ENCODE measurements at regions not wholly inside any gene's neighbourhood (a gene's known extent, or its start where the extent isn't known, plus 50 kb on each side); places are given as distances from the start of the nearest gene placed in this dataset.
"Not testable (repeated sequence)": the region's sequence is repeated elsewhere in the genome, so short reads cannot be mapped to it uniquely, and the experiment has no call there.

DNA sequence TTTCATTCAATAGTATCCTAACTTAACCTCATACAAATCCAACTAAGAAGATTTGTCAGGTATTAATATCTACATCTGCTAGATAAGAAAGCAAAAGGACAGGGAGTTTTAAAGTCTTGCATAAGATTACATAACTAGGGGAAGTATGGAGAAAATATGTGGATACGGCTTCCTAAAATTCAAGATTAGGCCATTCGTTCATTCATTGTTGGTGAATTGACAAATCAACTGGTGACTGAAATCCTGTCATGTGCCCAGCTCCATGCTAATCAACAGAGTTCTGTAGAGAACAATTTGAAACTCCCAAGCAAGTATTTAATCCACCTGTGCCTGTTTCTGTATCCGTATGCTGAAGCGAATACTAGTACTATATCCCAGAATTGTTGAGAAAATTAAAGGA, 260.9 kb upstream of the USP15 start:
- Mint-ChIP-seq H3K4me1 (ENCODE audit: low read depth) (peaks cover 18% of the 10 kb centered on the region), H3K9me3 (no peaks in the 10 kb centered on the region), H3K27me3 (no peaks in the 10 kb centered on the region), H3K4me3 (no peak overlapping the region), H3K27ac (no peak overlapping the region), H3K36me3 (ENCODE audit: low read depth) (no peaks in the 10 kb centered on the region)
- intact Hi-C loops (cut with micrococcal nuclease) = loop anchor here (10.0 kb wide), 1 partner anchor 125 kb away; no protein-coding TSS in a partner anchor

DNA sequence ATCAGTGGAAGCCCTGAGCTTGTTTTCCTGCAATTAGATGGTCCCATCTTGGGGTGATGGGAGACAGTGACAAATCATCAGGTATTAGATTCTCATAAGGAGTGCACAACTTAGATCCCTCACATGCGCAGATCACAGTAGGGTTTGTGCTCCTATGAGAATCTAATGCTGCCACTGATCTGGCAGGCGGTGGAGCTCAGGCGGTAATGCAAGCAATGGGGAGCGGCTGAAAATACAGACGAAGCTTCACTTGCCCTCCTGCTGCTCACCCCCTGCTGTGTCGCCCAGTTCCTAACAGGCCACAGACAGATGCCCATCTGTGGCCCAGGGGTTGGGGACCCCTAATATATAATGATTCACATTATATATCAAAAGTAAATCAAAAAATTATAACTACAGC, 258.8 kb upstream of the USP15 start:
- H3K9me3 Mint-ChIP-seq = no peaks in the 10 kb centered on the region

DNA sequence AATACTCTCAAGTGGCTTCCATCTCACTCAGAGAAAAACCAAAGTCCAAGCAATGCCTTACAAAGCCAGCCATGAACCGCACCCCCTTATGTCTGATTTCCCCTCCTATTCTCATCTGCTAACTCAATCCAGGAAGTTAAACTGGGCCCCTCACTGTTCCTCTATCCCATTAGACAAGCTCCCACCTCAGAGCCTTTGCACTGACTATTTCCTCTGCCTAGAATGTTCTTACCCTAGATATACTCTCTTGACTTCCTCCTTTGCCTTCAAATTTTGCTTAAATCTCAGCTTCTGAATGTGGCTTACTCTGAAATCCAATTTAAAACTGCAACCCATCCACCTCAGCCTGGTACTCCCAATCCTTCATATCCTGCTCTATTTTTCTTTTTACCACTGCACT, 257.0 kb upstream of the USP15 start:
- Mint-ChIP-seq H3K4me1 (ENCODE audit: low read depth) (peaks cover 15% of the 10 kb centered on the region), H3K27me3 (no peaks in the 10 kb centered on the region), H3K9me3 (no peaks in the 10 kb centered on the region), H3K27ac (no peak overlapping the region), H3K36me3 (ENCODE audit: low read depth) (no peaks in the 10 kb centered on the region), H3K4me3 (no peak overlapping the region)
- intact Hi-C loops (cut with micrococcal nuclease) = loop anchor here (5.0 to 10.0 kb wide), 2 partner anchors 122 to 189 kb away; a partner anchor contains a TSS

More for the DNA sequence above, 258.8 kb upstream of the USP15 start:
- H3K27ac Mint-ChIP-seq = no peak overlapping the region
- H3K4me3 Mint-ChIP-seq = no peak overlapping the region
- no peaks in the 10 kb centered on the region for H3K27me3 Mint-ChIP-seq
- intact Hi-C loops (cut with micrococcal nuclease) = loop anchor here (5.0 to 10.0 kb wide), 2 partner anchors 123 to 191 kb away; a partner anchor contains a TSS
- peaks cover 24% of the 10 kb centered on the region for H3K4me1 Mint-ChIP-seq (ENCODE audit: low read depth)
- no peaks in the 10 kb centered on the region for H3K36me3 Mint-ChIP-seq (ENCODE audit: low read depth)

DNA sequence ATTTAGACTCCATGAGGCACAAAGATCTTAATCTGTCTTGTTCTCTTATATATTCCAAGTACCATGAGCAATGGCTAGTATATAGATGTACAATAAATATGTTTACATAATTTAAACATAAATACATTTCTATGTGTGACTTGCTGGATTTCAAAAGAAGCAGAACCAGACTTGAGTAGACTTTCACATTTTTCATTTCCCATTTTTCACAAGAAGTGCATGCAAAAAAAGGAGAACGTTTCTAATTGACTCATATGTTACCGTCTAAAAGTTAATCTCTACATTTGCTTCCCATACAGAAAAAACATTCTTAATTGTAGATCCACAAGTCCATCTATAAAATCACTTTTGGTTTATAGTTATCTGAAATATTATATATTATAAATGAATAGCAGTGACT, 256.5 kb upstream of the USP15 start:
- H3K4me1 Mint-ChIP-seq (ENCODE audit: low read depth) = peaks cover 13% of the 10 kb centered on the region
- no peaks in the 10 kb centered on the region for H3K27me3 Mint-ChIP-seq
- H3K4me3 Mint-ChIP-seq = no peak overlapping the region
- intact Hi-C loops (cut with micrococcal nuclease) = loop anchor here (5.0 to 10.0 kb wide), 2 partner anchors 121 to 189 kb away; a partner anchor contains a TSS
- no peaks in the 10 kb centered on the region for H3K36me3 Mint-ChIP-seq (ENCODE audit: low read depth)
- H3K27ac Mint-ChIP-seq = no peak overlapping the region
- no peaks in the 10 kb centered on the region for H3K9me3 Mint-ChIP-seq

DNA sequence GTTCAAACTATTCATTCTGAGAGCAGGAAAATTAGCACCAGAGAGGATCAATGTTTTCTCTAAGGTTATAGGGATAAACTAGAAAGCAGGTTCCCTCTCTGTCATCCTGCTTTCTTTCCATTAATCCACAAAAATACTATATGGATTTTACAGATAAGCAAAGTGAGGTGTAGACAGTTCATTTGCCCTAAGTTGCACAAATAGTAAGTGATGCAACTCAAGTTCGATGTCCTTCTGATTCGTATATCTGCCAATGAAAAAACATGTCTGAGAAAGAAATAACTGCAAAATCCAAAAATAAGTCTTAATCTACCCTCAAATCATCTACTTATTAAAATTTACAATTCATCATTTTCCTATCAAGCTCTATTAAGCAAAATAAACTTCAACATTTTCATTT, 254.6 kb upstream of the USP15 start:
- peak overlapping the region; percentile 62 for H3K27ac Mint-ChIP-seq
- H3K4me1 Mint-ChIP-seq (ENCODE audit: low read depth) = peaks cover 5% of the 10 kb centered on the region
- no peak overlapping the region for H3K4me3 Mint-ChIP-seq
- H3K9me3 Mint-ChIP-seq = no peaks in the 10 kb centered on the region
- no peaks in the 10 kb centered on the region for H3K36me3 Mint-ChIP-seq (ENCODE audit: low read depth)
- no peaks in the 10 kb centered on the region for H3K27me3 Mint-ChIP-seq
- intact Hi-C loops (cut with micrococcal nuclease) = loop anchor here (10.0 kb wide), 1 partner anchor 119 kb away; no protein-coding TSS in a partner anchor

DNA sequence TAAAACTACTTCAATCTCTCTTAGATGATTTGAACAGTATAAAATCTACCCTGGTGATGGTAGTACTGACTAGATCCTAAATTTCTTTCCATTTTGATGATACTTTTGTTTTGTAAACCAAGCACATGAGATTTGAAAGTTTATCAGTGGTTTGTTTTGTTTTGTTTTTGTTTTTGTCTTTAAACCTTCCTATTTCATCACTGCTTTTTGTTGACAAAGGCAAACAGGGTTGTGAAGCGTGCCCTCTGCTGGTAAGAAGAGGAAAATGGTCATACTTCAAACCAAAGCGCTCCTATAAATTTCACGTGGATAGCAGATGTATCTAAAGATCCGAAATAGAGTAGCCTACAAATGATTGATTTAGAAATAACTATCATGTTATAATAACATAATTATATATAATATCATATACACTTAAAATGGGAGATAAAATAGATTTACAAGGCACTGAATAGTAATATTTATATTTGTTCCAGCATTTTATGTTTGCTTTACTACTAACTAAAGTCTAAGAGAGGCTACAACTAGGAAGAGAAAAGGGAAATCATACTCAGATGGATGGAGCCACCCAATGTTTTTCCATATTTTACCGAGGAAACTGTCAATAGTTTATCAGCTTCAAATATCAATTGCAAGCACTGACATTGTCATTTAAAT, 254.0 kb upstream of the USP15 start:
- peaks cover 5% of the 10 kb centered on the region for H3K4me1 Mint-ChIP-seq (ENCODE audit: low read depth)
- peak overlapping the region; percentile 62 for H3K27ac Mint-ChIP-seq
- H3K36me3 Mint-ChIP-seq (ENCODE audit: low read depth) = no peaks in the 10 kb centered on the region
- H3K4me3 Mint-ChIP-seq = no peak overlapping the region
- no peaks in the 10 kb centered on the region for H3K27me3 Mint-ChIP-seq
- H3K9me3 Mint-ChIP-seq = no peaks in the 10 kb centered on the region
- intact Hi-C loops (cut with micrococcal nuclease) = loop anchor here (10.0 kb wide), 1 partner anchor 119 kb away; no protein-coding TSS in a partner anchor

DNA sequence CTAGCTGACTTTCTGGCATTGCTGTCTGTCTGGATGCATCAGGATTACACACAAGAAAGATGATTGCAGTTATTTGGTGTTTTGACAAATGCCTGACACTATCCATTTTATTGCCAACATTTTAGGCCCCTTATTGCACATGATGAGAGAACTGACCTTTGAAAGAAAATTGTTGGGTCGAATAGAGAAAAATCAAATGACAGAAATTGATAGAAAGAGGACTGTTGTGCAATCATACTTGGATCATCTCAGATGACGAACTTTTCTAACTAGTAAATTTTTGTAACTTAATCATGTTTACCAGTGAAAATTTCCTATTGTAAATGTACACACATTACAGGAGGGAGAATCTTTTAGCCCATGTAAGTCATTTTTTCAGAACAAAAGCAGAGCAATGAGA, 251.5 kb upstream of the USP15 start:
- no peaks in the 10 kb centered on the region for H3K9me3 Mint-ChIP-seq
- peaks cover 5% of the 10 kb centered on the region for H3K4me1 Mint-ChIP-seq (ENCODE audit: low read depth)
- H3K27ac Mint-ChIP-seq = no peak overlapping the region
- no peaks in the 10 kb centered on the region for H3K36me3 Mint-ChIP-seq (ENCODE audit: low read depth)
- H3K4me3 Mint-ChIP-seq = no peak overlapping the region
- intact Hi-C loops (cut with micrococcal nuclease) = loop anchor here (10.0 kb wide), 1 partner anchor 116 kb away; no protein-coding TSS in a partner anchor
- H3K27me3 Mint-ChIP-seq = no peaks in the 10 kb centered on the region

DNA sequence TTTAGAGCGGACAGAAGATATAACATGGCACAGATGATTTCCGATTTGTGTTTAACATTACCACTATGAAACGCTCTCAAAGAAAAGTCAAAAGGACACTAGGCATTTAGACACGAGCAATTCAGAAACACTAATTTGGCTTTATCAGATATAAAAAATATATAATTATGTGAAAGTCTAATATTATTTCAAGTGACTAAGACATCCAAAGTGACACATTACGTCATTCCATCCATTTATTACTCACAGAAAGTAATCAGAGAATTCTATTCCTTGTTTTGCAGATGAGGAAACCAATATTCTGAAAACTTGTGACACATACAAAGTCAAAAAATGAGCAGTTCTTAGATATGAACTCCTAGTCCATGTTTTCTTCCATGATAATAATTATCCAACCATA, 250.8 kb upstream of the USP15 start:
- Mint-ChIP-seq H3K4me1 (ENCODE audit: low read depth) (peaks cover 5% of the 10 kb centered on the region), H3K9me3 (no peaks in the 10 kb centered on the region), H3K4me3 (no peak overlapping the region), H3K27me3 (no peaks in the 10 kb centered on the region), H3K36me3 (ENCODE audit: low read depth) (no peaks in the 10 kb centered on the region), H3K27ac (no peak overlapping the region)
- intact Hi-C loops (cut with micrococcal nuclease) = loop anchor here (10.0 kb wide), 1 partner anchor 115 kb away; no protein-coding TSS in a partner anchor

DNA sequence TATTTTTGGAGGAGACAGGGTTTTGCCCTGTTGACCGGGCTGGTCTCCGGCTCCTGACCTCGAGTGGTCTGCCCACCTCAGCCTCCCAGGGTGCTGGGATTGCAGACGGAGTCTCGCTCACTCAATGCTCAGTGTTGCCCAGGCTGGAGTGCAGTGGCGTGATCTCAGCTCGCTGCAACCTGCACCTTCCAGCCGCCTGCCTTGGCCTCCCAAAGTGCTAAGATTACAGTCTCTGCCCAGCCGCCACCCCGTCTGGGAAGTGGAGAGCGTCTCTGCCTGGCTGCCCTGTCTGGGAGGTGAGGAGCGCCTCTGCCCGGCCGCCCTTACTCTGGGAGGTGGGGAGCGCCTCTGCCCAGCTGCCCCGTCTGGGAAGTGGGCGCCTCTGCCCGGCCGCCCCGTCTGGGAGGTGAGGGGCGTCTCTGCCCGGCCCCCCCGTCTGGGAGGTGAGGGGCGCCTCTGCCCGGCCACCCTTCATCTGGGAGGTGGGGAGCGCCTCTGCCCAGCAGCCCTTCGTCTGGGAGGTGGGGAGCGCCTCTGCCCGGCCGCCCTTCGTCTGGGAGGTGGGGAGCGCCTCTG, 249.8 kb upstream of the USP15 start:
- H3K4me1 Mint-ChIP-seq (ENCODE audit: low read depth); H3K9me3 Mint-ChIP-seq; H3K4me3 Mint-ChIP-seq; intact Hi-C loops (cut with micrococcal nuclease); H3K36me3 Mint-ChIP-seq (ENCODE audit: low read depth); H3K27ac Mint-ChIP-seq; H3K27me3 Mint-ChIP-seq: not testable (repeated sequence)

DNA sequence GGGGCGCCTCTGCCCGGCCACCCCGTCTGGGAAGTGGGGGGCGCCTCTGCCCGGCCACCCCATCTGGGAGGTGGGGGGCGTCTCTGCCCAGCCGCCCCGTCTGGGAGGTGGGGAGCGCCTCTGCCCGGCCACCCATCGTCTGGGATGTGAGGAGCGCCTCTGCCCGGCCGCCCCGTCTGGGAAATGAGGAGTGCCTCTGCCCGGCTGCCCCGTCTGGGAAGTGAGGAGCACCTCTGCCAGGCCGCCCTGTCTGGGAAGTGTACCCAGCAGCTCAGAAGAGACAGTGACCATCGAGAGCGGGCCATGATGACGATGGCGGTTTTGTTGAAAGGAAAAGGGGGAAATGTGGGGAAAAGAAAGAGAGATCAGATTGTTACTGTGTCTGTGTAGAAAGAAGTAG, 249.2 kb upstream of the USP15 start:
- H3K27ac Mint-ChIP-seq; H3K4me1 Mint-ChIP-seq (ENCODE audit: low read depth); H3K36me3 Mint-ChIP-seq (ENCODE audit: low read depth); H3K27me3 Mint-ChIP-seq; H3K9me3 Mint-ChIP-seq; H3K4me3 Mint-ChIP-seq; intact Hi-C loops (cut with micrococcal nuclease): not testable (repeated sequence)

DNA sequence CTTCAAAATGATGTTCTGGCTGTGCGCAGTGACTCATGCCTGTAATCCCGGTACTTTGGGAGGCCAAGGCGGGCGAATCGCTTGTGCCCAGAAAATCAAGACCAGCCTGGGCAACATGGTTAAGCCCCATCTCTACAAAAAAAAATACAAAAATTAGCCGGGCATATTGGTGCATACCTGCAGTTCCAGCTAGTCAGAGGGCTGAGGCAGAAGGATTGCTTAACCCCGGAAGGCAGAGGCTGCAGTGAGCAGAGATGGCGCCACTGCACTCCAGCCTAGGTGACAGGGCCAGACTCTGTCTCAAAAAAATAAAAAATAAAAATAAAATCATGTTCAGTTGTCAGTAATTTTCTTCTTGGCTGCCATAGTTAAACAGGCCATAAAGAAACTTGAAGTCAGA, 245.9 kb upstream of the USP15 start:
- no peak overlapping the region for H3K4me3 Mint-ChIP-seq
- H3K4me1 Mint-ChIP-seq (ENCODE audit: low read depth) = no peaks in the 10 kb centered on the region
- no peaks in the 10 kb centered on the region for H3K36me3 Mint-ChIP-seq (ENCODE audit: low read depth)
- H3K27me3 Mint-ChIP-seq = no peaks in the 10 kb centered on the region
- H3K9me3 Mint-ChIP-seq = no peaks in the 10 kb centered on the region
- intact Hi-C loops (cut with micrococcal nuclease) = no loop called here
- no peak overlapping the region for H3K27ac Mint-ChIP-seq

DNA sequence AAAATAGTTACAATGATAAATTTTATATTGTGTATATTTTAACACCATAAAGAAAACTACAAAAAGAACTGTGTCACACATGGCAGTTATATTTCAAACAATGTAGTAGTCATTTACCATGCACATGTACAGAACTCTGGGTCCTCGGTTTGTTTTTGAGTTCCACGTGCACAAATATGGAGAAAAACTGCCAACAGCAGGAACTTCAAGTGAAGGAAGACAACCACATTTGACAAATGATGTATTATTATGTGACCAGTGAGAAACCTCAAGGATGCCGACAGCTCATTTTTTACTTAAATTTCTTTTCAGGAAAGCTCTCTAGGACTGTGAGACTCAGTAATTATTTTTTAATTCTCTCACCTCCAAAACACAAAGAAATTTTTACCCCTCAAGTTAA, 244.2 kb upstream of the USP15 start:
- no peak overlapping the region for H3K27ac Mint-ChIP-seq
- no peaks in the 10 kb centered on the region for H3K4me1 Mint-ChIP-seq (ENCODE audit: low read depth)
- H3K9me3 Mint-ChIP-seq = no peaks in the 10 kb centered on the region
- H3K36me3 Mint-ChIP-seq (ENCODE audit: low read depth) = no peaks in the 10 kb centered on the region
- intact Hi-C loops (cut with micrococcal nuclease) = no loop called here
- H3K27me3 Mint-ChIP-seq = no peaks in the 10 kb centered on the region
- no peak overlapping the region for H3K4me3 Mint-ChIP-seq

DNA sequence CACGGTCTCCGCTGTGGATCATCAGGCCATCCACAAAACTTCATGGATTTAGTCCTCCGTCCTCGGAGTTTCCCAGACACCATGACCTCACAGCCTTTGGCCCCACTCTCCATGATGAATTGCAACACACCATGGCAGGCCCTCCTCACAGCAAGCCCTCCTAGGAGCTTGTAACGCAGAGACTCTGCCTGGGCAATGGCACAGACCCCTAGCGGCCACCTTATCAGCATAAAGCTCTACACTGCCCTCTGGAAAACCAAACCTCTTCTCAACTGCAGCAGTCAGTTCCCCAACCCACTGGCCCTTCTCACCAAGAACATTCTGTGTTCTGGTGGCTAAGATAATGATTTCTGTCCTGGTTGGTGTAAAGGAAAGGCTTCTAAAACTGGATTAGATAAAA, 238.4 kb upstream of the USP15 start:
- Mint-ChIP-seq H3K27me3 (no peaks in the 10 kb centered on the region), H3K36me3 (ENCODE audit: low read depth) (no peaks in the 10 kb centered on the region), H3K4me3 (no peak overlapping the region), H3K27ac (no peak overlapping the region), H3K4me1 (ENCODE audit: low read depth) (no peaks in the 10 kb centered on the region), H3K9me3 (no peaks in the 10 kb centered on the region)
- intact Hi-C loops (cut with micrococcal nuclease) = no loop called here

DNA sequence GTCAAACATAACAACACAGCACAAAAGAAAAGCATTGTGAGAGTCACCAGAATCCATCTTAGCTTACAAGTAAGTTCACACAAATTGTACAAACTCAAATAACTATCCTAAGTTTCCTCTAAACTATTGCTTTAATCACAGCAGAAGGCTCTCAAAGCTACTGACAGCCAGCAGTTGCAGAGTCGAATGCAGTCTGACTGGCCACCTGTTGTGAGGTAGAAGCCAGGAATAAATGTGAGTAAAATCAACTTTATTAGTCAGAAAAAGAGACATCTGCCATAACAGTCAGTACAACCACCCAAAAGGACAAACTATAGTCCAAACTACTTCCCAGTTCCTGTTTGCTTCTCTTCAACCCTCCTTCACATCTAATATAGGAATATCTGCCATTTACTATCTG, 231.7 kb upstream of the USP15 start:
- H3K4me1 Mint-ChIP-seq (ENCODE audit: low read depth) = no peaks in the 10 kb centered on the region
- H3K4me3 Mint-ChIP-seq = no peak overlapping the region
- no peak overlapping the region for H3K27ac Mint-ChIP-seq
- no peaks in the 10 kb centered on the region for H3K27me3 Mint-ChIP-seq
- H3K36me3 Mint-ChIP-seq (ENCODE audit: low read depth) = no peaks in the 10 kb centered on the region
- intact Hi-C loops (cut with micrococcal nuclease) = no loop called here
- H3K9me3 Mint-ChIP-seq = no peaks in the 10 kb centered on the region

DNA sequence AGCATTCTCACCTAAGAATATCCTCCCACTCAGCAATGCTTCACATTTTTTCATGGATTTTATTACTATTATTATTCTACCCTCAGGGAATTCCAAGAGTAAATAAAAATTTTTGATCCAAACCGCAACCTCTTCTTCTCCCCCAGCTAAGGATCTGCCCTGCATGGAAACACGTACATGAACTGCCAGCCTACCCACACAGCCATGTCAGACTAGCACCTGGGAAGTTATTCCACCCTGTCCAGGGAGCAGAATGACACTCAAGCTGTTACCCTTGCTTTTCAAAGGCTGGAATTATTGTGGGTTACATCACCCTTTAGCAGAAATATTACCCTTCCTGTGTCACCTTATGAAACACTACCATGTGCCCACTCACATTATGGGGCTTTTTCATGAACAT, 227.3 kb upstream of the USP15 start:
- Mint-ChIP-seq H3K4me3 (no peak overlapping the region), H3K27ac (no peak overlapping the region), H3K36me3 (ENCODE audit: low read depth) (no peaks in the 10 kb centered on the region), H3K9me3 (no peaks in the 10 kb centered on the region), H3K4me1 (ENCODE audit: low read depth) (no peaks in the 10 kb centered on the region), H3K27me3 (no peaks in the 10 kb centered on the region)
- intact Hi-C loops (cut with micrococcal nuclease) = no loop called here
